Fibroblast of lung (primary cell): ENCODE measurements at regions not wholly inside any gene's neighbourhood (a gene's known extent, or its start where the extent isn't known, plus 50 kb on each side); places are given as distances from the start of the nearest gene placed in this dataset.

Experiments
- DNase-seq, 2 donors: peaks; one replicate each; pipeline versions ENCODE4 v3.0.0 to v3.0.0-alpha.2; 2010; ENCODE audit warnings: low read depth in 2 of 2
- H2AFZ ChIP-seq: 2 replicates; pipeline ENCODE4 v1.5.1; 2012; ENCODE audit warnings: low read length, control low read depth, inconsistent platforms
- H3K27ac ChIP-seq: 2 replicates; pipeline ENCODE4 v1.5.1; 2011; ENCODE audit warnings: low read length, control low read depth; ENCODE audit not compliant: insufficient read depth
- H3K27me3 ChIP-seq: 2 replicates; pipeline ENCODE4 v1.5.1; 2011; ENCODE audit warnings: mild to moderate bottlenecking, low read length; ENCODE audit not compliant: control insufficient read depth, insufficient read depth
- H3K36me3 ChIP-seq: 2 replicates; pipeline ENCODE4 v1.5.1; 2011; ENCODE audit warnings: low read length; ENCODE audit not compliant: control insufficient read depth, insufficient read depth
- H3K4me1 ChIP-seq: 2 replicates; pipeline ENCODE4 v1.5.1; 2011; ENCODE audit warnings: low read length; ENCODE audit not compliant: control insufficient read depth, insufficient read depth; ENCODE audit errors: extremely low read depth
- H3K4me2 ChIP-seq: 2 replicates; pipeline ENCODE4 v1.5.1; 2011; ENCODE audit warnings: low read length, control low read depth; ENCODE audit not compliant: insufficient read depth; ENCODE audit errors: extremely low read depth
- H3K4me3 ChIP-seq, 4 experiments: fragments of 200-600 bp in 1 of 4; sonication (generic) in 1 of 4; replicated peaks in 1 of 4; 2 replicates each; pipeline ENCODE4 v1.5.1; 2011 to 2016; ENCODE audit warnings: low read length in 4 of 4, low read depth in 3 of 4, mild to moderate bottlenecking in 3 of 4, control low read depth in 2 of 4, inconsistent platforms in 1 of 4, mixed read lengths in 1 of 4; ENCODE audit not compliant: insufficient read depth in 1 of 4; ENCODE audit errors: control extremely low read depth in 1 of 4
- H3K79me2 ChIP-seq: 2 replicates; pipeline ENCODE4 v1.5.1; 2012; ENCODE audit warnings: mild to moderate bottlenecking, low read length, inconsistent platforms; ENCODE audit not compliant: control insufficient read depth, insufficient read depth
- H3K9ac ChIP-seq: 2 replicates; pipeline ENCODE4 v1.5.1; 2011; ENCODE audit warnings: mild to moderate bottlenecking, low read length, control low read depth; ENCODE audit not compliant: insufficient read depth
- H3K9me3 ChIP-seq: 2 replicates; pipeline ENCODE4 v1.5.1; 2012; ENCODE audit warnings: low read depth, low read length; ENCODE audit not compliant: control insufficient read depth, insufficient read depth
- H4K20me1 ChIP-seq: 2 replicates; pipeline ENCODE4 v1.5.1; 2011; ENCODE audit warnings: low read length; ENCODE audit not compliant: control insufficient read depth, insufficient read depth; ENCODE audit errors: extremely low read depth
- EZH2 ChIP-seq: IDR thresholded peaks from 2 replicates; pipeline ENCODE4 v1.5.1; 2012; ENCODE audit warnings: low read length, control low read depth, mild to moderate bottlenecking; ENCODE audit errors: missing control alignments
- TF ChIP-seq, protein P1 (sequence below), 2 donors: IDR thresholded peaks in 1 of 2; conservative IDR thresholded peaks in 1 of 2; 1 replicate in 1 of 2; 2 replicates in 1 of 2; pipeline ENCODE4 v1.5.1; 2011 to 2012; ENCODE audit warnings: low read length in 2 of 2, control low read depth in 1 of 2, inconsistent platforms in 1 of 2, low read depth in 1 of 2, mild to moderate bottlenecking in 1 of 2

DNA sequence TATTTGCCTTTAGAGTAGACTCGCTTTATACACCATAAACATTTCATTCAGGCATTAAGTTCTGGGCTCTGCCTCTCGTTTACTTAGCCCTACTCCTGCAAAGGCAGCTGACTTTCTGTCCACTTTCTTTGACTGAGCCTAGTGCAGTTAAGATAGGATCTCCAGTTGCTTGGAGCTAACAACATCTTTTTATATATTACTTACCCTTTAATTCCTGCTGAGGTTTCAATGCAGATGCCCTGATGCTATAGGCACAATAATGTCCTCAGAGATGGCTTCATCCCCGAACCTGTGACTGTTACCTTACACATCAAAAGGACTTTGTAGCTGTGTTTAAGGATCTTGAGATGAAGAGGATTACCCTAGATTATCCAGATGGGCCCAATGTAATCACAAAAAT, 505.8 kb upstream of the TNP1 start:
- no peak overlapping the region for H3K27ac ChIP-seq
- no peaks in the 10 kb centered on the region for H4K20me1 ChIP-seq
- DNase-seq, result no peak
- H3K79me2 ChIP-seq, result no peaks in the 10 kb centered on the region
- H3K9me3 ChIP-seq, result no peaks in the 10 kb centered on the region
- peaks cover 14% of the 10 kb centered on the region for H3K4me1 ChIP-seq
- no peak overlapping the region for H3K4me3 ChIP-seq
- H3K36me3 ChIP-seq, result no peaks in the 10 kb centered on the region
- H3K4me2 ChIP-seq, result no peak overlapping the region
- H3K9ac ChIP-seq, result no peak overlapping the region
- TF ChIP-seq, protein P1, sequence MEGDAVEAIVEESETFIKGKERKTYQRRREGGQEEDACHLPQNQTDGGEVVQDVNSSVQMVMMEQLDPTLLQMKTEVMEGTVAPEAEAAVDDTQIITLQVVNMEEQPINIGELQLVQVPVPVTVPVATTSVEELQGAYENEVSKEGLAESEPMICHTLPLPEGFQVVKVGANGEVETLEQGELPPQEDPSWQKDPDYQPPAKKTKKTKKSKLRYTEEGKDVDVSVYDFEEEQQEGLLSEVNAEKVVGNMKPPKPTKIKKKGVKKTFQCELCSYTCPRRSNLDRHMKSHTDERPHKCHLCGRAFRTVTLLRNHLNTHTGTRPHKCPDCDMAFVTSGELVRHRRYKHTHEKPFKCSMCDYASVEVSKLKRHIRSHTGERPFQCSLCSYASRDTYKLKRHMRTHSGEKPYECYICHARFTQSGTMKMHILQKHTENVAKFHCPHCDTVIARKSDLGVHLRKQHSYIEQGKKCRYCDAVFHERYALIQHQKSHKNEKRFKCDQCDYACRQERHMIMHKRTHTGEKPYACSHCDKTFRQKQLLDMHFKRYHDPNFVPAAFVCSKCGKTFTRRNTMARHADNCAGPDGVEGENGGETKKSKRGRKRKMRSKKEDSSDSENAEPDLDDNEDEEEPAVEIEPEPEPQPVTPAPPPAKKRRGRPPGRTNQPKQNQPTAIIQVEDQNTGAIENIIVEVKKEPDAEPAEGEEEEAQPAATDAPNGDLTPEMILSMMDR (conservative IDR thresholded peaks at IDR 0.05 in 1 of 2, IDR thresholded peaks at IDR 0.05 in 1 of 2; ENCODE audit: low read depth in 1 of 2, low read length in 2 of 2), result no peak
- no peak for TF ChIP-seq EZH2
- H2AFZ ChIP-seq, result no peak overlapping the region
- no peaks in the 10 kb centered on the region for H3K27me3 ChIP-seq

DNA sequence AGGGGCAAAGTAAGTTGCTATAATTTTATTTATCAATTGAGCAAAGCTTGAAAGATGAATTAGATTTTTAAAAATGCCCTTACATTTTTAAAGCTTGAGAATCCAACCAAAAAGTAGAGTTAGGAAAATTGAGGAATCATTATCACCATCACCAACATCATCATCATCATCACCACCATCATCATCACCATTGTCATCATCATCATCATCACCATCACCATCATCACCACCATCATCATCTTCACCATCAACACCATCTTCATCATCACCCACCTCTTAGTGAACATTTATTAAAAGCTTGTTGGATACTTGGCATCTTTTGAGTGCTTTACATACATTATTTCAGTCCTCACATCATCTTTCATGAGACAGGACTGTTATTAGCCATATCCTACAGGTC, 504.4 kb upstream of the TNP1 start:
- H4K20me1 ChIP-seq, result no peaks in the 10 kb centered on the region
- no peaks in the 10 kb centered on the region for H3K79me2 ChIP-seq
- H3K9me3 ChIP-seq, result no peaks in the 10 kb centered on the region
- H3K36me3 ChIP-seq, result no peaks in the 10 kb centered on the region
- H3K27ac ChIP-seq, result no peak overlapping the region
- TF ChIP-seq EZH2, result no peak
- no peak overlapping the region for H2AFZ ChIP-seq
- no peak for DNase-seq
- H3K9ac ChIP-seq, result no peak overlapping the region
- H3K4me2 ChIP-seq, result no peak overlapping the region
- H3K4me3 ChIP-seq, result no peak overlapping the region
- peaks cover 19% of the 10 kb centered on the region for H3K4me1 ChIP-seq
- H3K27me3 ChIP-seq, result no peaks in the 10 kb centered on the region

DNA sequence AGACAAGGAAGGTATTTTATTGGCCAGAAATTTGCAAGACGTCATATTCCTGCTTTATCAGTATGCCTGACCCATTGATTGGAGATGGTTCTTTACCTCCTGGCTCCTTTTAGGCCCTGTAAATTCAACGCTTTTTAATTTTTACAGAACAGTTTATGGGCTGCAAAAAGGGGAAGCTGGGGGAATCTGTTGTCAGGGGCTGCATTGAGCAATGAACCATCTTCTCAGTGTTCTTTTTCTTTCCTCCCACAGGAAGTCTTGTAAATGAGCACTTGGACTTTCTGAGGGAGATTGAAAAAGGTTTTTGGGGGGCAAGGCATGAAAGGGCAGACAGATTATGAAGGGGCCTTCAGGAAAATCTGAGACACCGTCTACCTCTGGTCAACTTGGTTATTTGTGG, 503.6 kb upstream of the TNP1 start:
- H3K27me3 ChIP-seq, result no peaks in the 10 kb centered on the region
- H3K9me3 ChIP-seq, result no peaks in the 10 kb centered on the region
- H3K36me3 ChIP-seq, result no peaks in the 10 kb centered on the region

More for the DNA sequence above, 503.6 kb upstream of the TNP1 start:
- H3K27ac ChIP-seq, result no peak overlapping the region
- no peaks in the 10 kb centered on the region for H4K20me1 ChIP-seq
- no peak overlapping the region for H3K9ac ChIP-seq
- no peak overlapping the region for H3K4me3 ChIP-seq
- TF ChIP-seq, protein P1 (conservative IDR thresholded peaks at IDR 0.05 in 1 of 2, IDR thresholded peaks at IDR 0.05 in 1 of 2; ENCODE audit: low read depth in 1 of 2, low read length in 2 of 2), result no peak
- no peak for DNase-seq
- no peak overlapping the region for H2AFZ ChIP-seq
- H3K79me2 ChIP-seq, result no peaks in the 10 kb centered on the region
- H3K4me1 ChIP-seq, result peaks cover 19% of the 10 kb centered on the region
- no peak overlapping the region for H3K4me2 ChIP-seq
